ENCODE measurements at regions not wholly inside any gene's neighbourhood (a gene's known extent, or its start where the extent isn't known, plus 50 kb on each side); places are given as distances from the start of the nearest gene placed in this dataset.

DNA sequence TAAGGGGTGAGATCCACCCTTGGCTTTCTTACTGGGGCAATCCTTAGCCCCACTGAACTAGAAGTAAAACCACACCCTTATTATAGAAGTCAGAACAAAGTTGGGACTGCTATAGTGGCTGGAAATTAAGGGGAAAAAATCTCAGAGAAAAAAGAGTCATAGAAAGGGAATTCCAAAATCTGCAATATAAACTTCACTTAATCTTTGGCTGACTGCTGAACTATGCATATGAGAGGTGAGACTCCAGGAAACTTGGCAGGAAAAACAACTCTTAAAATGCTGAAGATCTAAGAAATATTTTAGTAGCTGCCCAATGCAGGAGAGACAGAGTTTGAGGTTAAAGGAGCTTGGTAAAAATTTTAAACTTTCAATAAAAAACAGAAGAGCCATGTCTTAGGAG lies 201.8 kb upstream of the FN1 start:
- TF ChIP-seq, protein P1, sequence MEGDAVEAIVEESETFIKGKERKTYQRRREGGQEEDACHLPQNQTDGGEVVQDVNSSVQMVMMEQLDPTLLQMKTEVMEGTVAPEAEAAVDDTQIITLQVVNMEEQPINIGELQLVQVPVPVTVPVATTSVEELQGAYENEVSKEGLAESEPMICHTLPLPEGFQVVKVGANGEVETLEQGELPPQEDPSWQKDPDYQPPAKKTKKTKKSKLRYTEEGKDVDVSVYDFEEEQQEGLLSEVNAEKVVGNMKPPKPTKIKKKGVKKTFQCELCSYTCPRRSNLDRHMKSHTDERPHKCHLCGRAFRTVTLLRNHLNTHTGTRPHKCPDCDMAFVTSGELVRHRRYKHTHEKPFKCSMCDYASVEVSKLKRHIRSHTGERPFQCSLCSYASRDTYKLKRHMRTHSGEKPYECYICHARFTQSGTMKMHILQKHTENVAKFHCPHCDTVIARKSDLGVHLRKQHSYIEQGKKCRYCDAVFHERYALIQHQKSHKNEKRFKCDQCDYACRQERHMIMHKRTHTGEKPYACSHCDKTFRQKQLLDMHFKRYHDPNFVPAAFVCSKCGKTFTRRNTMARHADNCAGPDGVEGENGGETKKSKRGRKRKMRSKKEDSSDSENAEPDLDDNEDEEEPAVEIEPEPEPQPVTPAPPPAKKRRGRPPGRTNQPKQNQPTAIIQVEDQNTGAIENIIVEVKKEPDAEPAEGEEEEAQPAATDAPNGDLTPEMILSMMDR (conservative IDR thresholded peaks at IDR 0.05; ENCODE audit: low read length), result no peak
- TF ChIP-seq EZH2phosphoT487 (IDR thresholded peaks at IDR 0.05; ENCODE audit: borderline replicate concordance), result no peak
